ENCODE measurements at regions not wholly inside any gene's neighbourhood (a gene's known extent, or its start where the extent isn't known, plus 50 kb on each side); places are given as distances from the start of the nearest gene placed in this dataset.

GRCh38 chr2:52314231-52314630 is 1282.3 kb upstream of the NRXN1 start:
- TF ChIP-seq CTCF (IDR thresholded peaks at IDR 0.05) (no peak), POLR2AphosphoS5 (IDR thresholded peaks at IDR 0.05) (no peak)
